GM18520 (cell line): ENCODE measurements at regions not wholly inside any gene's neighbourhood (a gene's known extent, or its start where the extent isn't known, plus 50 kb on each side); places are given as distances from the start of the nearest gene placed in this dataset.
"Not testable (repeated sequence)": the region's sequence is repeated elsewhere in the genome, so short reads cannot be mapped to it uniquely, and the experiment has no call there.

Experiments
- ATAC-seq: cut with Tn5 transposase; IDR thresholded peaks from one replicate; pipeline ENCODE4 v1.9.1; 2021; ENCODE audit not compliant: unreplicated experiment

GRCh38 chr9:129547063-129547462 lies 73.8 kb downstream of the C9orf50 start:
- ATAC-seq = no peak

- ATAC-seq = not testable (repeated sequence)
Measured at GRCh38 chr9:129545876-129546275, 75.0 kb downstream of the C9orf50 start.

- no peak for ATAC-seq
Measured at GRCh38 chr9:129544761-129545160, 76.1 kb downstream of the C9orf50 start.

GRCh38 chr9:129542741-129543140 lies 78.2 kb downstream of the C9orf50 start:
- ATAC-seq = no peak

- no peak for ATAC-seq
Measured at GRCh38 chr9:129541270-129541669, 79.6 kb downstream of the C9orf50 start.

- ATAC-seq = no peak
Measured at GRCh38 chr9:129539446-129539845, 81.5 kb downstream of the C9orf50 start.

- ATAC-seq = not testable (repeated sequence)
Measured at GRCh38 chr9:129531860-129532402, 89.0 kb downstream of the C9orf50 start.

GRCh38 chr9:129527955-129528354 lies 92.9 kb downstream of the C9orf50 start:
- not testable (repeated sequence) for ATAC-seq

- no peak for ATAC-seq
Measured at GRCh38 chr9:129525656-129526196, 95.2 kb downstream of the C9orf50 start.

GRCh38 chr9:129524582-129525270 lies 96.2 kb downstream of the C9orf50 start:
- no peak for ATAC-seq

- no peak for ATAC-seq
Measured at GRCh38 chr9:129523943-129524581, 96.8 kb downstream of the C9orf50 start.

- ATAC-seq = no peak
Measured at GRCh38 chr9:129522351-129522750, 98.5 kb downstream of the C9orf50 start.

- ATAC-seq = no peak
Measured at GRCh38 chr9:129520082-129520481, 100.8 kb downstream of the C9orf50 start.

- ATAC-seq = no peak
Measured at GRCh38 chr9:129518074-129518473, 102.8 kb downstream of the C9orf50 start.

- ATAC-seq = no peak
Measured at GRCh38 chr9:129517006-129517405, 103.9 kb downstream of the C9orf50 start.

- no peak for ATAC-seq
Measured at GRCh38 chr9:129514891-129515290, 106.0 kb downstream of the C9orf50 start.

GRCh38 chr9:129514497-129514867 lies 106.4 kb downstream of the C9orf50 start:
- ATAC-seq = no peak

- no peak for ATAC-seq
Measured at GRCh38 chr9:129513856-129514496, 106.9 kb downstream of the C9orf50 start.

GRCh38 chr9:129513282-129513681 lies 107.6 kb downstream of the C9orf50 start:
- ATAC-seq = no peak

- ATAC-seq = no peak
Measured at GRCh38 chr9:129511285-129511900, 109.5 kb downstream of the C9orf50 start.

GRCh38 chr9:129509533-129509928 lies 111.4 kb downstream of the C9orf50 start:
- ATAC-seq = no peak
